ENCODE measurements at regions not wholly inside any gene's neighbourhood (a gene's known extent, or its start where the extent isn't known, plus 50 kb on each side); places are given as distances from the start of the nearest gene placed in this dataset.

DNA sequence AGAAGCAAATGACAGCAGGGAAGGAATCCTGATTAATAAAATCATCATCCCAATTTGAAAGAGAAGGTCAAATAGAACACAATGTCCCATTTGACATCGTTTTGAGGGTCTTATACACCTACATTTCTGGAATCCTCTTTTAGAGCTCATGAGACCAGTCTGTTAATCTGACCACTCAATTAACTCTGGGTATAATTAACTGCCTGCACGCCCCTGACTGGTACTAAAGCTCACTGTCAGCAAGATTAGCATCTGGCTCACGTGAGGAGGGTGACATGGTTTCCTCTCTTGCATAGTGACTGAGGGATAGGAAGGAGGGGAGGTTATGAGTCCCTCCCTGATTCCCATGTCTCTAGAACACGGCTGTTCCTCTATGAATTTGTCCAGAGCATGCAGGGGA is 124.3 kb downstream of the ICOS start:
- Histone ChIP-seq H3K4me3 (ENCODE audit: low read length in 2 of 2) (no peak overlapping the region), H3K36me3 (ENCODE audit: control insufficient read depth in 2 of 2, insufficient read depth in 2 of 2, low read length in 1 of 2) (no peaks in the 10 kb centered on the region), H3K9me3 (ENCODE audit: control insufficient read depth in 2 of 2, insufficient read depth in 1 of 2, low read length in 1 of 2) (no peaks in the 10 kb centered on the region), H3K27me3 (ENCODE audit: control insufficient read depth in 2 of 2, insufficient read depth in 1 of 2, low read length in 1 of 2) (no peaks in the 10 kb centered on the region), H3K4me1 (ENCODE audit: control insufficient read depth in 2 of 2, insufficient read depth in 2 of 2, low read length in 2 of 2) (peaks cover 2 to 6% of the 10 kb centered on the region in 2 donors), H3K27ac (ENCODE audit: low read depth in 1 of 2, low read length in 1 of 2) (peak overlapping the region in 1 of 2 donors; percentile 54)
- DNase-seq (ENCODE audit: low read depth in 6 of 9, low spot score in 9 of 9), result peak in 2 of 9 donors; percentile 22 to 34
- 66% methylated on average over 4 of the region's 4 CpGs for WGBS

GRCh38 chr2:204061241-204061640 is 124.7 kb downstream of the ICOS start:
- peak in 1 of 9 donors; percentile 22 for DNase-seq (ENCODE audit: low read depth in 6 of 9, low spot score in 9 of 9)
- Histone ChIP-seq H3K9me3 (ENCODE audit: control insufficient read depth in 2 of 2, insufficient read depth in 1 of 2, low read length in 1 of 2) (no peaks in the 10 kb centered on the region), H3K4me3 (ENCODE audit: low read length in 2 of 2) (no peak overlapping the region), H3K27ac (ENCODE audit: low read depth in 1 of 2, low read length in 1 of 2) (peak overlapping the region in 1 of 2 donors; percentile 54), H3K36me3 (ENCODE audit: control insufficient read depth in 2 of 2, insufficient read depth in 2 of 2, low read length in 1 of 2) (no peaks in the 10 kb centered on the region), H3K4me1 (ENCODE audit: control insufficient read depth in 2 of 2, insufficient read depth in 2 of 2, low read length in 2 of 2) (peaks cover 0 to 6% of the 10 kb centered on the region in 2 donors), H3K27me3 (ENCODE audit: control insufficient read depth in 2 of 2, insufficient read depth in 1 of 2, low read length in 1 of 2) (no peaks in the 10 kb centered on the region)
- 94% methylated on average over 4 of the region's 4 CpGs for WGBS

DNA sequence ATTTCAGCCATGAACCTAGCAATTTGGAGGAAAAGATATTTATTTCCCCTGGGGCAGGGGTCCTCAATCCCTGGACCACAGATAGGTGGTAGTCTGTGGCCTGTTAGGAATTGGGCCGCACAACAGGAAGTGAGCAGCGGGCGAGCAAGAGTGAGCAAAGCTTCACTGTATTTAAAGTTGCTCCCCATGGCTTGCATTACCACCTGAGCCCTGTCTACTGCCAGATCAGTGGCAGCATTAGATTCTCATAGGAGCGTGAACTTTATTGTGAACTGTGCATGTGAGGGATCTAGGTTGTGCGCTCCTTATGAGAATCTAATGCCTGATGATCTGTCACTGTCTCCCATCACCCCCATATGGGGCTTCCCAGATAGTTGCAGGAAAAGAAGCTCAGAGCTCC is 127.6 kb downstream of the ICOS start:
- Histone ChIP-seq H3K27ac (ENCODE audit: low read depth in 1 of 2, low read length in 1 of 2) (no peak overlapping the region), H3K36me3 (ENCODE audit: control insufficient read depth in 2 of 2, insufficient read depth in 2 of 2, low read length in 1 of 2) (no peaks in the 10 kb centered on the region), H3K9me3 (ENCODE audit: control insufficient read depth in 2 of 2, insufficient read depth in 1 of 2, low read length in 1 of 2) (peaks cover 0 to 1% of the 10 kb centered on the region in 2 donors), H3K4me1 (ENCODE audit: control insufficient read depth in 2 of 2, insufficient read depth in 2 of 2, low read length in 2 of 2) (peaks cover 0 to 6% of the 10 kb centered on the region in 2 donors), H3K27me3 (ENCODE audit: control insufficient read depth in 2 of 2, insufficient read depth in 1 of 2, low read length in 1 of 2) (no peaks in the 10 kb centered on the region), H3K4me3 (ENCODE audit: low read length in 2 of 2) (no peak overlapping the region)
- no peak for DNase-seq (ENCODE audit: low read depth in 6 of 9, low spot score in 9 of 9)
- 98% methylated on average over 5 of the region's 5 CpGs for WGBS

DNA sequence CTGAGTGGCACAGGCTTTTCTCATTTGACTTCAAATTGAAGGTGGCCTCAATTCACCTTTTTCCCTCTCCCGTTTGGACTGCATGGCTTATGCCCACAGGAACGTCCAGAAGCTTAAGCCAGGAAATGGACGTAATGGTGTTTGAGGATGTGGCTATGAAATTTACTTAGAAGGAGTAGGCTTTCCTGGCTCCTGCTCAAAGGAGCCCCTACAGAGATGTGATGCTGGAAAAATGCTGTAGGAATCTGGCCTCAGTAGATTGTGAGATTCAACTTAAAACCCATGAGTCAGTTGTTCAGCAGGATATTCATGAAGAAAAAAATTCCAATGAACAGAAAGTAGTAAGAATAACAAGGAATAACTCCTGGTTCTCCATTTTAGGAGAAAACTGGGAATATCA is 129.0 kb downstream of the ICOS start:
- H3K36me3 ChIP-seq (ENCODE audit: control insufficient read depth in 2 of 2, insufficient read depth in 2 of 2, low read length in 1 of 2), result no peaks in the 10 kb centered on the region
- H3K27me3 ChIP-seq (ENCODE audit: control insufficient read depth in 2 of 2, insufficient read depth in 1 of 2, low read length in 1 of 2), result no peaks in the 10 kb centered on the region
- peaks cover 0 to 6% of the 10 kb centered on the region in 2 donors for H3K4me1 ChIP-seq (ENCODE audit: control insufficient read depth in 2 of 2, insufficient read depth in 2 of 2, low read length in 2 of 2)
- WGBS, result 95% methylated on average over 3 of the region's 3 CpGs
- H3K27ac ChIP-seq (ENCODE audit: low read depth in 1 of 2, low read length in 1 of 2), result no peak overlapping the region
- H3K4me3 ChIP-seq (ENCODE audit: low read length in 2 of 2), result no peak overlapping the region
- DNase-seq (ENCODE audit: low read depth in 6 of 9, low spot score in 9 of 9), result no peak
- H3K9me3 ChIP-seq (ENCODE audit: control insufficient read depth in 2 of 2, insufficient read depth in 1 of 2, low read length in 1 of 2), result peaks cover 0 to 1% of the 10 kb centered on the region in 2 donors

DNA sequence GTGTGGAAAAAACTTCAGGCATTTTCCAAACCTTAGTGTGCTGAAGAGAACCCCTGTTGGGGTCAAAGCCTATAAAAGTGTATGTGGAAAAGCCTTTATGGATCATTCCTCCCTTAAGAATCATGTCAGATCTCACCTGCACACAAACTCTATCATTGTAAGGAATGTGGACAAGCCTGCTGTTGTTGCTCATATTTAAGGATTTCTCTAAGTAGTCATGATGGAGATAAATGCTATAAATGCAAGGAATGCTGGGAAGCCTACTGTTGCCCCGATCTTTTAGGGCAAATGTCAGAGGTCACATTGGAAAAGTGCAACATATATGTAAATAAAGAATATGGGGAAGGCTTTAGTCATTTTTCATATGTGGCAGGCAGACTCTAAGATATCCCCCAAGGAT is 129.5 kb downstream of the ICOS start:
- H3K27ac ChIP-seq (ENCODE audit: low read depth in 1 of 2, low read length in 1 of 2), result no peak overlapping the region
- no peaks in the 10 kb centered on the region for H3K36me3 ChIP-seq (ENCODE audit: control insufficient read depth in 2 of 2, insufficient read depth in 2 of 2, low read length in 1 of 2)
- H3K4me1 ChIP-seq (ENCODE audit: control insufficient read depth in 2 of 2, insufficient read depth in 2 of 2, low read length in 2 of 2), result peaks cover 0 to 3% of the 10 kb centered on the region in 2 donors
- H3K27me3 ChIP-seq (ENCODE audit: control insufficient read depth in 2 of 2, insufficient read depth in 1 of 2, low read length in 1 of 2), result no peaks in the 10 kb centered on the region
- no peak overlapping the region for H3K4me3 ChIP-seq (ENCODE audit: low read length in 2 of 2)
- no peak for DNase-seq (ENCODE audit: low read depth in 6 of 9, low spot score in 9 of 9)
- peaks cover 0 to 1% of the 10 kb centered on the region in 2 donors for H3K9me3 ChIP-seq (ENCODE audit: control insufficient read depth in 2 of 2, insufficient read depth in 1 of 2, low read length in 1 of 2)
- WGBS, result 93% methylated on average over 1 of the region's 1 CpG

DNA sequence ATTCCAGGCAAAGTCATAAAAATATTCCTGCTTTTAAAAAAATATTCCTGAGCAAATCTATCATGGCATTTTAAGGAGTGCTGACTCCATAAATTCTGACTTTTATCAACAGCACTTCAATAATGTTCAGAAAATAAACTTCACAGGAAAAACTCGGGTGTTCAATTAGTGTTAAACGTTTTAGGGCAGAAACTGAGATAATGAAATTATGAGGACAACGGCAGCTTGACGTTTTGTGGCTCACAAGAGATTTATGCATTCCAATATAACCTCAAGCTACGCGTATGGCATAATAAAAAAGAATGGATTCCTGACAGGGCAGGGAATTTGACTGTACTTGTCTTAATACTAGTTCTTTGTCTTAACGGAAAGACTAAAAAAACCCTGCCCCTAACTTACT is 133.2 kb downstream of the ICOS start:
- Histone ChIP-seq H3K9me3 (ENCODE audit: control insufficient read depth in 2 of 2, insufficient read depth in 1 of 2, low read length in 1 of 2) (peaks cover 0 to 1% of the 10 kb centered on the region in 2 donors), H3K4me3 (ENCODE audit: low read length in 2 of 2) (no peak overlapping the region), H3K4me1 (ENCODE audit: control insufficient read depth in 2 of 2, insufficient read depth in 2 of 2, low read length in 2 of 2) (no peaks in the 10 kb centered on the region), H3K27ac (ENCODE audit: low read depth in 1 of 2, low read length in 1 of 2) (no peak overlapping the region), H3K36me3 (ENCODE audit: control insufficient read depth in 2 of 2, insufficient read depth in 2 of 2, low read length in 1 of 2) (no peaks in the 10 kb centered on the region), H3K27me3 (ENCODE audit: control insufficient read depth in 2 of 2, insufficient read depth in 1 of 2, low read length in 1 of 2) (no peaks in the 10 kb centered on the region)
- 85% methylated on average over 7 of the region's 7 CpGs for WGBS
- DNase-seq (ENCODE audit: low read depth in 6 of 9, low spot score in 9 of 9), result no peak

- Histone ChIP-seq H3K4me1 (ENCODE audit: control insufficient read depth in 2 of 2, insufficient read depth in 2 of 2, low read length in 2 of 2) (no peaks in the 10 kb centered on the region), H3K36me3 (ENCODE audit: control insufficient read depth in 2 of 2, insufficient read depth in 2 of 2, low read length in 1 of 2) (no peaks in the 10 kb centered on the region), H3K9me3 (ENCODE audit: control insufficient read depth in 2 of 2, insufficient read depth in 1 of 2, low read length in 1 of 2) (no peaks in the 10 kb centered on the region), H3K27ac (ENCODE audit: low read depth in 1 of 2, low read length in 1 of 2) (no peak overlapping the region), H3K4me3 (ENCODE audit: low read length in 2 of 2) (no peak overlapping the region), H3K27me3 (ENCODE audit: control insufficient read depth in 2 of 2, insufficient read depth in 1 of 2, low read length in 1 of 2) (no peaks in the 10 kb centered on the region)
- DNase-seq (ENCODE audit: low read depth in 6 of 9, low spot score in 9 of 9), result peak; percentile 21 to 75 (median 26)
- WGBS, result 80% methylated on average over 8 of the region's 8 CpGs
Observed at GRCh38 chr2:204072443-204073324, 136.1 kb downstream of the ICOS start.

GRCh38 chr2:204074456-204074855 is 137.9 kb downstream of the ICOS start:
- WGBS, result 95% methylated on average over 1 of the region's 1 CpG
- DNase-seq (ENCODE audit: low read depth in 6 of 9, low spot score in 9 of 9), result no peak

GRCh38 chr2:204078003-204078698 is 141.6 kb downstream of the ICOS start:
- WGBS, result 94% methylated on average over 4 of the region's 4 CpGs
- H3K4me3 ChIP-seq (ENCODE audit: low read length in 2 of 2), result no peak overlapping the region
- H3K4me1 ChIP-seq (ENCODE audit: control insufficient read depth in 2 of 2, insufficient read depth in 2 of 2, low read length in 2 of 2), result no peaks in the 10 kb centered on the region
- no peaks in the 10 kb centered on the region for H3K9me3 ChIP-seq (ENCODE audit: control insufficient read depth in 2 of 2, insufficient read depth in 1 of 2, low read length in 1 of 2)
- H3K36me3 ChIP-seq (ENCODE audit: control insufficient read depth in 2 of 2, insufficient read depth in 2 of 2, low read length in 1 of 2), result no peaks in the 10 kb centered on the region
- H3K27me3 ChIP-seq (ENCODE audit: control insufficient read depth in 2 of 2, insufficient read depth in 1 of 2, low read length in 1 of 2), result no peaks in the 10 kb centered on the region
- no peak overlapping the region for H3K27ac ChIP-seq (ENCODE audit: low read depth in 1 of 2, low read length in 1 of 2)
- DNase-seq (ENCODE audit: low read depth in 6 of 9, low spot score in 9 of 9), result no peak

More at GRCh38 chr2:204074456-204074855, 137.9 kb downstream of the ICOS start:
- no peak overlapping the region for H3K4me3 ChIP-seq (ENCODE audit: low read length in 2 of 2)
- no peaks in the 10 kb centered on the region for H3K9me3 ChIP-seq (ENCODE audit: control insufficient read depth in 2 of 2, insufficient read depth in 1 of 2, low read length in 1 of 2)
- no peaks in the 10 kb centered on the region for H3K4me1 ChIP-seq (ENCODE audit: control insufficient read depth in 2 of 2, insufficient read depth in 2 of 2, low read length in 2 of 2)
- H3K27me3 ChIP-seq (ENCODE audit: control insufficient read depth in 2 of 2, insufficient read depth in 1 of 2, low read length in 1 of 2), result no peaks in the 10 kb centered on the region
- no peak overlapping the region for H3K27ac ChIP-seq (ENCODE audit: low read depth in 1 of 2, low read length in 1 of 2)
- H3K36me3 ChIP-seq (ENCODE audit: control insufficient read depth in 2 of 2, insufficient read depth in 2 of 2, low read length in 1 of 2), result no peaks in the 10 kb centered on the region

All from thymus (tissue), 11 donors.